ENCODE measurements at regions not wholly inside any gene's neighbourhood (a gene's known extent, or its start where the extent isn't known, plus 50 kb on each side); places are given as distances from the start of the nearest gene placed in this dataset.

DNA sequence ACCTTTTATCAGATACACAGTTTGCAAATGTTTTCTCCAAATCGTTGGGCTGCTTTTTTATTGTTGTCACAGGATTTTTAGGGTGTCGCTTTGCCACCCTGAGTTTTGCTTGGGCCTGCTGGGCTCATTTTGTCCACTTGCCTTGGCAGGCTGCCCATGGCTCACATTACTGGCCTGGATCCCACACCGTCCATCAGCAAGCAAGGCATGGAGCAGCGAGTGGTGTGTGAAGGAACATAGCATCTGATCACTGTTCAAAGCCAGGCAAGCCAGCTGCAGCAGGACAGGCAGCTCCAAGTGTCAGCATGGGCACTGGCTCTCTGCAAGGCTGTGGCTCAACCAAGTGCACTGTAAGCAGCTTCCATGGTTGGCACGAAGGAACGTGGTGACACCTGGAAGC lies 261.4 kb upstream of the TECRL start:
- no peak for TF ChIP-seq POLR2A (IDR thresholded peaks at IDR 0.05)
- TF ChIP-seq, protein P1, sequence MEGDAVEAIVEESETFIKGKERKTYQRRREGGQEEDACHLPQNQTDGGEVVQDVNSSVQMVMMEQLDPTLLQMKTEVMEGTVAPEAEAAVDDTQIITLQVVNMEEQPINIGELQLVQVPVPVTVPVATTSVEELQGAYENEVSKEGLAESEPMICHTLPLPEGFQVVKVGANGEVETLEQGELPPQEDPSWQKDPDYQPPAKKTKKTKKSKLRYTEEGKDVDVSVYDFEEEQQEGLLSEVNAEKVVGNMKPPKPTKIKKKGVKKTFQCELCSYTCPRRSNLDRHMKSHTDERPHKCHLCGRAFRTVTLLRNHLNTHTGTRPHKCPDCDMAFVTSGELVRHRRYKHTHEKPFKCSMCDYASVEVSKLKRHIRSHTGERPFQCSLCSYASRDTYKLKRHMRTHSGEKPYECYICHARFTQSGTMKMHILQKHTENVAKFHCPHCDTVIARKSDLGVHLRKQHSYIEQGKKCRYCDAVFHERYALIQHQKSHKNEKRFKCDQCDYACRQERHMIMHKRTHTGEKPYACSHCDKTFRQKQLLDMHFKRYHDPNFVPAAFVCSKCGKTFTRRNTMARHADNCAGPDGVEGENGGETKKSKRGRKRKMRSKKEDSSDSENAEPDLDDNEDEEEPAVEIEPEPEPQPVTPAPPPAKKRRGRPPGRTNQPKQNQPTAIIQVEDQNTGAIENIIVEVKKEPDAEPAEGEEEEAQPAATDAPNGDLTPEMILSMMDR (IDR thresholded peaks at IDR 0.05), result no peak
- TF ChIP-seq POLR2AphosphoS5 (IDR thresholded peaks at IDR 0.05), result no peak
